CD4-positive, alpha-beta T cell treated with Interleukin-6 at 100 ng/mL for 8 hours (primary cell): ENCODE measurements at regions not wholly inside any gene's neighbourhood (a gene's known extent, or its start where the extent isn't known, plus 50 kb on each side); places are given as distances from the start of the nearest gene placed in this dataset.

Experiments used
- DNase-seq: peaks from one replicate; pipeline ENCODE4 v3.0.0-alpha.2; 2020; ENCODE audit warnings: mixed read lengths, low spot score

GRCh38 chr11:123378096-123378495 is 52.0 kb upstream of the GRAMD1B start:
- no peak for DNase-seq

GRCh38 chr11:123377355-123377754 is 52.7 kb upstream of the GRAMD1B start:
- no peak for DNase-seq

- DNase-seq: no peak
These were observed 54.2 kb upstream of the GRAMD1B start for GRCh38 chr11:123375832-123376231.

GRCh38 chr11:123374622-123374968 is 55.5 kb upstream of the GRAMD1B start:
- no peak for DNase-seq

- no peak for DNase-seq
These were observed 56.1 kb upstream of the GRAMD1B start for GRCh38 chr11:123373754-123374621.

- DNase-seq: no peak
These were observed 58.4 kb upstream of the GRAMD1B start for GRCh38 chr11:123371506-123372297.

GRCh38 chr11:123366924-123367323 is 63.1 kb upstream of the GRAMD1B start:
- DNase-seq: no peak

GRCh38 chr11:123365955-123366354 is 64.1 kb upstream of the GRAMD1B start:
- no peak for DNase-seq

GRCh38 chr11:123364080-123364479 is 66.0 kb upstream of the GRAMD1B start:
- DNase-seq: no peak

- DNase-seq: no peak
These were observed 66.5 kb upstream of the GRAMD1B start for GRCh38 chr11:123363556-123363955.

- no peak for DNase-seq
These were observed 67.1 kb upstream of the GRAMD1B start for GRCh38 chr11:123362941-123363340.

GRCh38 chr11:123362186-123362585 is 67.9 kb upstream of the GRAMD1B start:
- no peak for DNase-seq

- DNase-seq: no peak
These were observed 69.0 kb upstream of the GRAMD1B start for GRCh38 chr11:123361110-123361509.

- DNase-seq: no peak
These were observed 69.7 kb upstream of the GRAMD1B start for GRCh38 chr11:123360267-123360936.

GRCh38 chr11:123357990-123358827 is 71.9 kb upstream of the GRAMD1B start:
- DNase-seq: no peak

GRCh38 chr11:123357353-123357989 is 72.6 kb upstream of the GRAMD1B start:
- no peak for DNase-seq

GRCh38 chr11:123356539-123356938 is 73.5 kb upstream of the GRAMD1B start:
- DNase-seq: no peak

- DNase-seq: no peak
These were observed 75.6 kb upstream of the GRAMD1B start for GRCh38 chr11:123354371-123354975.

GRCh38 chr11:123351375-123351774 is 78.7 kb upstream of the GRAMD1B start:
- DNase-seq: no peak

- DNase-seq: no peak
These were observed 80.7 kb upstream of the GRAMD1B start for GRCh38 chr11:123349382-123349781.
